DMS79 treated with DMSO at 0.1 percent for 48 hours (cell line): ENCODE measurements at regions not wholly inside any gene's neighbourhood (a gene's known extent, or its start where the extent isn't known, plus 50 kb on each side); places are given as distances from the start of the nearest gene placed in this dataset.

Experiments
- DNase-seq: peaks from one replicate; lab custom pipeline; 2025; lab: John Stamatoyannopoulos, UW

- no peak for DNase-seq
Measured at GRCh38 chr5:25823330-25823873, 1178.6 kb upstream of the CDH10 start.
